ENCODE measurements at regions not wholly inside any gene's neighbourhood (a gene's known extent, or its start where the extent isn't known, plus 50 kb on each side); places are given as distances from the start of the nearest gene placed in this dataset.

DNA sequence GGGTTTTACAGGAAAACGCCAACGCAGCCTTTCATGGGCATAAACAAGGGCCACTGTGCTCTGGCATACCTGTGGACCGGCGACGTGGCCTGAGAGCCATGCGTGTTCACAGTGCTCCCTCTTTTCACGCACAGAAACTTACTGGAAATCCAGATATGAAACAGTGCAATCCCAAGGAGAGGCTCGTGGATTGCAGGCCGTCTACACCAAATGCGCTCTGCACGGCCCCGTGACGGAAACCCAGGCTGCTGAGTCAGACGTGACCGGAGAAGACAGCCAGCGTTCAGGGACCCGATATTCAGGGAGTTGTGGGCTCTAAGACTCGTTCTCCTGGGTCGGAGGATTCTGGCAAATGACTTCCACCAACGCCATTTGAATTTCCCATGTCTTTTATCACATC is 129.2 kb downstream of the FOXL1 start:
- Histone ChIP-seq H3K4me1 (no peaks in the 10 kb centered on the region), H3K27me3 (ENCODE audit: low read depth) (no peaks in the 10 kb centered on the region), H3K36me3 (replicated peaks) (no peaks in the 10 kb centered on the region), H3K9me3 (no peaks in the 10 kb centered on the region), H3K4me3 (no peak overlapping the region)
- DNase-seq (ENCODE audit: low spot score in 2 of 2): no peak
- in situ Hi-C loops (cut with MboI; ENCODE audit: low sequenced_read_pairs): no loop called here

DNA sequence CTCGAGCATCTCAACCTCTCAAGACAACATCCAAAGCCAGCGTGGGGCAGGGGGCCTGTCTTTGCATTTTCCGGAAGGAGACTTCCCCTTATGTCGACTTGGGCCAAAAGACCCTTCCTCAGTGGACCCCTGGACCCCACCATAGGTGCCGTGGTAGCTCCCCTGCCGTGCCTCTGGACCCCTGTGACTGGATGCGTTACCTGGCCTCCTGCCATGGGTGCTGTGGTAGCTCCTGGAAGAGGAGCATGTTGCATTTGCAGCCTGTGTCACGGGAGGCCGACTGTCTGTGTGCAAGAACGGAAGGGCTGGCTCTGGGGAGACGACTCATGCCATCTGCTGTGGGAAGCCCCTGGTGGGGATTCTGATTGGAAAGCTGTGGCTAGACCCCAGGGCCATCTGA is 130.1 kb downstream of the FOXL1 start:
- Histone ChIP-seq H3K27me3 (ENCODE audit: low read depth) (no peaks in the 10 kb centered on the region), H3K36me3 (replicated peaks) (no peaks in the 10 kb centered on the region), H3K4me1 (no peaks in the 10 kb centered on the region), H3K9me3 (no peaks in the 10 kb centered on the region), H3K4me3 (no peak overlapping the region)
- in situ Hi-C loops (cut with MboI; ENCODE audit: low sequenced_read_pairs): no loop called here
- DNase-seq (ENCODE audit: low spot score in 2 of 2): no peak

DNA sequence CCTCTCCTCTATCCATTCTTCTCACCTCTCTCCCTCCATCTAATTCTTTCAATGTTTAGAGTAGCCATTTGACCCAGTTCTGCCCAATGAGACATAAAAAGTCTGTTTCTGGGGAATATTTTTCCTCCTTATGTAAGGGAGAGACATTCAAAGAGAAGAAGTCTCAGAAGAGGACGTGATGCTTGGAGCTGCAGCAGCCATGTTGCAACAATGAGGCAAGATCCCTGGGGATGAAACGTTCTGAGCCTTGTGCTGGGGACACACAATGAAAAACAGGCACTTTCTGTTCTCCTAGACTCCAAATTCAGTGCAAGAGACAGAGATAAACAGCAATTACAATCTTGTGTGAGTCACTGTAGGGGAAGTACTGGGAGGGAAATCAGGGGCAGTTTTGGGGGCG is 130.8 kb downstream of the FOXL1 start:
- no peaks in the 10 kb centered on the region for H3K27me3 ChIP-seq (ENCODE audit: low read depth)
- in situ Hi-C loops (cut with MboI; ENCODE audit: low sequenced_read_pairs): no loop called here
- H3K36me3 ChIP-seq (replicated peaks): no peaks in the 10 kb centered on the region
- H3K4me1 ChIP-seq: no peaks in the 10 kb centered on the region
- no peak for DNase-seq (ENCODE audit: low spot score in 2 of 2)
- H3K4me3 ChIP-seq: no peak overlapping the region
- no peaks in the 10 kb centered on the region for H3K9me3 ChIP-seq

GRCh38 chr16:86709902-86710601 is 131.7 kb downstream of the FOXL1 start:
- no peak overlapping the region for H3K4me3 ChIP-seq
- no peaks in the 10 kb centered on the region for H3K4me1 ChIP-seq
- no peak for DNase-seq (ENCODE audit: low spot score in 2 of 2)
- no peaks in the 10 kb centered on the region for H3K36me3 ChIP-seq (replicated peaks)
- in situ Hi-C loops (cut with MboI; ENCODE audit: low sequenced_read_pairs): no loop called here
- H3K27me3 ChIP-seq (ENCODE audit: low read depth): no peaks in the 10 kb centered on the region
- H3K9me3 ChIP-seq: no peaks in the 10 kb centered on the region

- Histone ChIP-seq H3K9me3 (no peaks in the 10 kb centered on the region), H3K27me3 (ENCODE audit: low read depth) (no peaks in the 10 kb centered on the region), H3K4me1 (no peaks in the 10 kb centered on the region), H3K36me3 (replicated peaks) (no peaks in the 10 kb centered on the region), H3K4me3 (no peak overlapping the region)
- in situ Hi-C loops (cut with MboI; ENCODE audit: low sequenced_read_pairs): no loop called here
- DNase-seq (ENCODE audit: low spot score in 2 of 2): no peak
Observed at GRCh38 chr16:86710602-86710950, 132.2 kb downstream of the FOXL1 start.

DNA sequence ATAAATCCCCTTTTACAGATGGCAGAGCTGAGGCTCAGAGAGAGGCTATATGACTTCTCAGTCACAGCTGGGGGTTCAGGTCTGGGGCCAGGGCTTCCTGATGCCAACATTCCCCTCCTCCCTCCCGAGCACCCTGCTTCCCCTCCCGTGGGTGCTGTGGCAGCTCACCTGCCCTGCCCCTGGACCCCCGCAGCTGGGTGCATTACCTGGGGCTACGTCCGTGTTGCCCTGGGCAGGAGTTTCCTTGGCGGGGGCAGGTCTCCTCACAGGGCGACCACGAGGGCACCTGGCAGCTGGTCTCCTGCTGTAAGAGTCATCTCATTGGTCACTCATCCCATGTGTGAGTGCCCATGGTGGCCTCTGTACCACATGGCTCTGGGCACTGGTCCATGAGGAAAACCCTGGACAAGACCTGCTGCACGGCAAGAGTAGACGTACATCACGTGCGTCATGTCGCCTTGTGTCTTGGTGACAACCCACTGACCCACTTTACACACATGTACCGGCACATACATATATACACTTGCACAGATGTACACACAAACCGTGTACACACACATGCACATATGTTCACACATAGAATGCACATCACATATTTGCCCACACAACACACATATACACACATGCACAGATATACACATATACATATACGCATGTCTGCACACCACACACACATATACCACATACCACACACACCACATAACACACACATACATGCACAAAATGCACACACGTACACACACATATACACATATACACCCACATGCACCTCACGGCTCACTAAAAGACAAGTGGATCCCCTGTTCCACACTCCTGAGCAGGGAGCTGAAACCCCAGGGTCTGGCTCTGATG is 134.0 kb downstream of the FOXL1 start:
- Histone ChIP-seq H3K27me3 (ENCODE audit: low read depth) (no peaks in the 10 kb centered on the region), H3K36me3 (replicated peaks) (no peaks in the 10 kb centered on the region), H3K4me1 (no peaks in the 10 kb centered on the region), H3K9me3 (no peaks in the 10 kb centered on the region), H3K4me3 (no peak overlapping the region)
- no peak for DNase-seq (ENCODE audit: low spot score in 2 of 2)
- in situ Hi-C loops (cut with MboI; ENCODE audit: low sequenced_read_pairs): no loop called here

DNA sequence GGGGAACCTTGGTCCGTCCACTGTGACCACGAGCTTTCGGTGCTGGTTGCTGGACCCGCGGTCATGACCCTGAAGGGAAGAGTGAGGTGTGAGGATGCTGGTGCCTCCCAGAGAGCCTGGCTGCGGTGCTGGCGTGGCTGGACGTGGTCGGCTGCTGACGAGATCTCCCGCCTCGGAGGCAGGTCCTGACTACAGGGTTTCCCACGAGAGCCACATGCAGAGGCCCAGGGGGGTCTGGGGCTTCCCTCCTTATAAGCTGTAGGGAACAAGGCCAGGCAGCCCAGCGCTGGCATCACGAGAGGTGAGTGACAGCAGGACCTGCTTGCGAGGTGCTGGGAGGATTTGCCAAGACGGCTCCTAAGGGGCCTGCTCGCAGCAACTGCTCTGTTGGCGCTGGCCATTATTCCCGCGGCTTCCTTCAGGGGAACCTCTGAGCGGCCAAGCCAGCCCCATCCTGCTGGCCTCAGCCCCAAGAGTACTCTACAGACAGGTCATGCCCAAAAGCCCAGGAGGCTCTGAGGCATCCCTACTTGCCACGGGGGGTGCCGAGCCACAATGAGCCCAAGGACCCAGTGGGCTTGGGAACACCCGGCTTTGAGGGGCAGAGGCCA is 134.8 kb downstream of the FOXL1 start:
- DNase-seq (ENCODE audit: low spot score in 2 of 2): no peak
- in situ Hi-C loops (cut with MboI; ENCODE audit: low sequenced_read_pairs): no loop called here
- no peaks in the 10 kb centered on the region for H3K36me3 ChIP-seq (replicated peaks)
- no peaks in the 10 kb centered on the region for H3K27me3 ChIP-seq (ENCODE audit: low read depth)
- H3K4me3 ChIP-seq: no peak overlapping the region
- H3K4me1 ChIP-seq: no peaks in the 10 kb centered on the region
- H3K9me3 ChIP-seq: no peaks in the 10 kb centered on the region

DNA sequence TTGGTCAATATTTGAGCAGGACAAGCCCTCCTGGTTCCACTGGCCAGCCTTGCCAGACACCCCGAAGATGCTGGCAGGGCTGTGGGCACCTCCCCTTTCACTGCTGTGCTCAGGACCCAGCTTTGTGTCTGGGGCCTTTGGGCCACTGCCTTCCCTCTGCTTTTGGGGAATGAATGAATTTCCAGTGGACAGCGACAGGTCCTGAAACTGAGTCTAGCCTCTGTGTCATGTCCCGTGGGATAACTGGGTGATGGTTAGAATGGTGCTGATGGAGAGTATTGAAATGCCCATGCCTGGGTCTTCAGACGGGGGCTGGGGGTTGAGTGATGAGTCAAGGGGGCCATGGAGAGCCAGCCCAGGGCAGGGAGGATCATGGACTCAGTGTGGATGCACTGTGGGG is 135.8 kb downstream of the FOXL1 start:
- Histone ChIP-seq H3K9me3 (no peaks in the 10 kb centered on the region), H3K27me3 (ENCODE audit: low read depth) (no peaks in the 10 kb centered on the region; the same call in 1 of the 2 replicates), H3K36me3 (replicated peaks) (no peaks in the 10 kb centered on the region), H3K4me3 (no peak overlapping the region), H3K4me1 (no peaks in the 10 kb centered on the region)
- no peak for DNase-seq (ENCODE audit: low spot score in 2 of 2)
- in situ Hi-C loops (cut with MboI; ENCODE audit: low sequenced_read_pairs): no loop called here

- no peaks in the 10 kb centered on the region for H3K4me1 ChIP-seq
- H3K36me3 ChIP-seq (replicated peaks): no peaks in the 10 kb centered on the region
- DNase-seq (ENCODE audit: low spot score in 2 of 2): no peak
- H3K27me3 ChIP-seq (ENCODE audit: low read depth): peaks cover 2% of the 10 kb centered on the region; the same call in 1 of the 2 replicates
- H3K4me3 ChIP-seq: no peak overlapping the region
- in situ Hi-C loops (cut with MboI; ENCODE audit: low sequenced_read_pairs): no loop called here
- no peaks in the 10 kb centered on the region for H3K9me3 ChIP-seq
Observed at GRCh38 chr16:86716649-86717048, 138.3 kb downstream of the FOXL1 start.

DNA sequence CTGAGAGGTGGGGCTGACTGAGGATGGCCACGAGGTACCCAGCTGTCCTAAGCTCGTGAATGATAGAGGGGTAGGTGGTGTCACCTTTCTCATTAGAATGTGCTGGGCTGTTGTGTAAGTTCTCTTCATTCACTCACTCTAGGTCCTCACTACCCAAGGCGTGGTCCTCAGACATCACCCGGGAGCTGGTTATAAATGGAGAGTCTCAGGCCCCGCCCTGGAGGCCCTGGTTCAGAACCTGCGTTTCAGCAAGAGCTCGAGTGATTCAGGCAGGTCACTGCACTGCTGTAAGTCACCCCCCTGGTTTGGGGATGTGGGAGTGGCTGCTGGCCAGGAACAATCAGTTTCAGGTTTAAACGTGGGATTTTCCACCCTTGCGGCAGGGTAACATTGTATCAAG is 139.8 kb downstream of the FOXL1 start:
- in situ Hi-C loops (cut with MboI; ENCODE audit: low sequenced_read_pairs): no loop called here
- no peaks in the 10 kb centered on the region for H3K36me3 ChIP-seq (replicated peaks)
- H3K4me3 ChIP-seq: no peak overlapping the region
- DNase-seq (ENCODE audit: low spot score in 2 of 2): no peak
- H3K9me3 ChIP-seq: no peaks in the 10 kb centered on the region
- no peaks in the 10 kb centered on the region for H3K4me1 ChIP-seq
- H3K27me3 ChIP-seq (ENCODE audit: low read depth): peaks cover 2% of the 10 kb centered on the region; the same call in 1 of the 2 replicates

DNA sequence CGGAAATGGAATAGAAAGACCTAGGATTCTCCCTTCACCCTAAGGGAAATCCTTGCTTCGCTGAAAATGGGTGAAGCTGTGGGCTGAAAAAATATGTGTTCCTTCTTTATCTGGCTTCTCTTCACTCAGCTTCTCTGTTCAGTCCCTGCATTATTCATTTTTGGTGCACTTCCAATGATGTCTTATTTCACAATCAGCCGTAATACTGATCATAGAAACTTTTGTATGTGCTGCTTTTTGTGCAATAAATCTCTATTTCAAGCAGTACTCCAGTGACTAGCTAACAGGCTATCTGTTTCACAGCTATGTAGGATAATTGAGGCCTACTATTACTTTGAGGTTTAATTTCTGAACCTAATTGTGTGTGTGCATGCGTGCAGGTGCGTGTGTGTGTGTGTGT is 144.6 kb downstream of the FOXL1 start:
- in situ Hi-C loops (cut with MboI; ENCODE audit: low sequenced_read_pairs): no loop called here
- no peaks in the 10 kb centered on the region for H3K9me3 ChIP-seq
- H3K4me3 ChIP-seq: no peak overlapping the region
- peaks cover 2% of the 10 kb centered on the region for H3K27me3 ChIP-seq (ENCODE audit: low read depth)
- no peak for DNase-seq (ENCODE audit: low spot score in 2 of 2)
- H3K4me1 ChIP-seq: no peaks in the 10 kb centered on the region
- H3K36me3 ChIP-seq (replicated peaks): no peaks in the 10 kb centered on the region

GRCh38 chr16:86723689-86724088 is 145.3 kb downstream of the FOXL1 start:
- no peak overlapping the region for H3K4me3 ChIP-seq
- H3K27me3 ChIP-seq (ENCODE audit: low read depth): peaks cover 2% of the 10 kb centered on the region
- no peaks in the 10 kb centered on the region for H3K9me3 ChIP-seq
- in situ Hi-C loops (cut with MboI; ENCODE audit: low sequenced_read_pairs): no loop called here
- H3K4me1 ChIP-seq: no peaks in the 10 kb centered on the region
- no peak for DNase-seq (ENCODE audit: low spot score in 2 of 2)
- H3K36me3 ChIP-seq (replicated peaks): no peaks in the 10 kb centered on the region

- peaks cover 10% of the 10 kb centered on the region for H3K27me3 ChIP-seq (ENCODE audit: low read depth)
- H3K36me3 ChIP-seq (replicated peaks): no peaks in the 10 kb centered on the region
- in situ Hi-C loops (cut with MboI; ENCODE audit: low sequenced_read_pairs): no loop called here
- no peaks in the 10 kb centered on the region for H3K4me1 ChIP-seq
- H3K4me3 ChIP-seq: no peak overlapping the region
- no peaks in the 10 kb centered on the region for H3K9me3 ChIP-seq
- no peak for DNase-seq (ENCODE audit: low spot score in 2 of 2)
Observed at GRCh38 chr16:86725401-86725800, 147.1 kb downstream of the FOXL1 start.

GRCh38 chr16:86726340-86726739 is 148.0 kb downstream of the FOXL1 start:
- no peaks in the 10 kb centered on the region for H3K9me3 ChIP-seq
- H3K27me3 ChIP-seq (ENCODE audit: low read depth): peaks cover 16% of the 10 kb centered on the region

More at GRCh38 chr16:86726340-86726739, 148.0 kb downstream of the FOXL1 start:
- Histone ChIP-seq H3K4me3 (no peak overlapping the region), H3K36me3 (replicated peaks) (no peaks in the 10 kb centered on the region), H3K4me1 (no peaks in the 10 kb centered on the region)
- no peak for DNase-seq (ENCODE audit: low spot score in 2 of 2)
- in situ Hi-C loops (cut with MboI; ENCODE audit: low sequenced_read_pairs): no loop called here
